ENCODE measurements at regions not wholly inside any gene's neighbourhood (a gene's known extent, or its start where the extent isn't known, plus 50 kb on each side); places are given as distances from the start of the nearest gene placed in this dataset.
"Not testable (repeated sequence)": the region's sequence is repeated elsewhere in the genome, so short reads cannot be mapped to it uniquely, and the experiment has no call there.

- BruUV-seq (replicated peaks), result no TSS peak
These were observed 715.8 kb downstream of the KLHL13 start for GRCh38 chrX:117400839-117401238.

GRCh38 chrX:117400005-117400404 is 716.6 kb downstream of the KLHL13 start:
- CTCF ChIA-PET, result no interaction called here
- no peak overlapping the region for H3K4me3 Mint-ChIP-seq (ENCODE audit: unreplicated experiment)
- no TSS peak for BruUV-seq (replicated peaks)

More at GRCh38 chrX:117400839-117401238, 715.8 kb downstream of the KLHL13 start:
- Mint-ChIP-seq H3K4me1 (ENCODE audit: low read depth, unreplicated experiment) (no peaks in the 10 kb centered on the region), H3K36me3 (ENCODE audit: insufficient read depth, unreplicated experiment) (no peaks in the 10 kb centered on the region), H3K9me3 (ENCODE audit: unreplicated experiment) (no peaks in the 10 kb centered on the region), H3K4me3 (ENCODE audit: unreplicated experiment) (no peak overlapping the region), H3K27me3 (ENCODE audit: insufficient read depth, unreplicated experiment) (no peaks in the 10 kb centered on the region), H3K27ac (ENCODE audit: unreplicated experiment) (no peak overlapping the region)
- Histone ChIP-seq H3K9me3 (no peaks in the 10 kb centered on the region), H3K4me1 (no peaks in the 10 kb centered on the region), H3K27me3 (replicated peaks; ENCODE audit: control insufficient read depth, insufficient read depth, low read length) (no peaks in the 10 kb centered on the region), H3K4me3 (ENCODE audit: low read depth, low read length) (no peak overlapping the region), H3K36me3 (ENCODE audit: control insufficient read depth, insufficient read depth, low read length) (no peaks in the 10 kb centered on the region)
- no peak for TF ChIP-seq CTCF (IDR thresholded peaks at IDR 0.05; ENCODE audit: insufficient read depth in 1 of 2, low read depth in 1 of 2, low read length in 1 of 2, severe bottlenecking in 1 of 2, unreplicated experiment in 1 of 2)
- intact Hi-C loops (cut with micrococcal nuclease; ENCODE audit: unreplicated experiment), result no loop called here
- POLR2A ChIA-PET, result no interaction called here
- CTCF ChIA-PET, result no interaction called here
- DNase-seq, result no peak

GRCh38 chrX:117397844-117398243 is 718.8 kb downstream of the KLHL13 start:
- H3K27ac Mint-ChIP-seq (ENCODE audit: unreplicated experiment), result no peak overlapping the region

More at GRCh38 chrX:117400005-117400404, 716.6 kb downstream of the KLHL13 start:
- POLR2A ChIA-PET, result no interaction called here
- Mint-ChIP-seq H3K4me1 (ENCODE audit: low read depth, unreplicated experiment) (no peaks in the 10 kb centered on the region), H3K9me3 (ENCODE audit: unreplicated experiment) (no peaks in the 10 kb centered on the region), H3K36me3 (ENCODE audit: insufficient read depth, unreplicated experiment) (no peaks in the 10 kb centered on the region), H3K27me3 (ENCODE audit: insufficient read depth, unreplicated experiment) (no peaks in the 10 kb centered on the region), H3K27ac (ENCODE audit: unreplicated experiment) (no peak overlapping the region)
- no peak for DNase-seq
- no peaks in the 10 kb centered on the region for H3K4me1 ChIP-seq
- intact Hi-C loops (cut with micrococcal nuclease; ENCODE audit: unreplicated experiment), result no loop called here
- no peaks in the 10 kb centered on the region for H3K27me3 ChIP-seq (replicated peaks; ENCODE audit: control insufficient read depth, insufficient read depth, low read length)
- no peaks in the 10 kb centered on the region for H3K36me3 ChIP-seq (ENCODE audit: control insufficient read depth, insufficient read depth, low read length)
- H3K4me3 ChIP-seq (ENCODE audit: low read depth, low read length), result no peak overlapping the region
- H3K9me3 ChIP-seq, result no peaks in the 10 kb centered on the region
- TF ChIP-seq CTCF (IDR thresholded peaks at IDR 0.05; ENCODE audit: insufficient read depth in 1 of 2, low read depth in 1 of 2, low read length in 1 of 2, severe bottlenecking in 1 of 2, unreplicated experiment in 1 of 2), result no peak

GRCh38 chrX:117394506-117395070 is 722.0 kb downstream of the KLHL13 start:
- CTCF ChIA-PET, POLR2A ChIA-PET: not testable (repeated sequence)

More at GRCh38 chrX:117397844-117398243, 718.8 kb downstream of the KLHL13 start:
- POLR2A ChIA-PET, result no interaction called here
- Mint-ChIP-seq H3K36me3 (ENCODE audit: insufficient read depth, unreplicated experiment) (no peaks in the 10 kb centered on the region), H3K27me3 (ENCODE audit: insufficient read depth, unreplicated experiment) (no peaks in the 10 kb centered on the region), H3K4me1 (ENCODE audit: low read depth, unreplicated experiment) (no peaks in the 10 kb centered on the region), H3K9me3 (ENCODE audit: unreplicated experiment) (no peaks in the 10 kb centered on the region), H3K4me3 (ENCODE audit: unreplicated experiment) (no peak overlapping the region)
- no peaks in the 10 kb centered on the region for H3K4me1 ChIP-seq
- TF ChIP-seq CTCF (IDR thresholded peaks at IDR 0.05; ENCODE audit: insufficient read depth in 1 of 2, low read depth in 1 of 2, low read length in 1 of 2, severe bottlenecking in 1 of 2, unreplicated experiment in 1 of 2), result no peak
- no peak for DNase-seq
- no TSS peak for BruUV-seq (replicated peaks)
- intact Hi-C loops (cut with micrococcal nuclease; ENCODE audit: unreplicated experiment), result no loop called here
- CTCF ChIA-PET, result no interaction called here
- no peaks in the 10 kb centered on the region for H3K36me3 ChIP-seq (ENCODE audit: control insufficient read depth, insufficient read depth, low read length)
- no peaks in the 10 kb centered on the region for H3K9me3 ChIP-seq
- H3K27me3 ChIP-seq (replicated peaks; ENCODE audit: control insufficient read depth, insufficient read depth, low read length), result no peaks in the 10 kb centered on the region
- H3K4me3 ChIP-seq (ENCODE audit: low read depth, low read length), result no peak overlapping the region

GRCh38 chrX:117392360-117392759 is 724.2 kb downstream of the KLHL13 start:
- H3K4me3 ChIP-seq (ENCODE audit: low read depth, low read length); H3K27ac Mint-ChIP-seq (ENCODE audit: unreplicated experiment); H3K9me3 Mint-ChIP-seq (ENCODE audit: unreplicated experiment); H3K4me1 ChIP-seq; H3K4me1 Mint-ChIP-seq (ENCODE audit: low read depth, unreplicated experiment); H3K27me3 Mint-ChIP-seq (ENCODE audit: insufficient read depth, unreplicated experiment); H3K36me3 Mint-ChIP-seq (ENCODE audit: insufficient read depth, unreplicated experiment); BruUV-seq (replicated peaks); H3K4me3 Mint-ChIP-seq (ENCODE audit: unreplicated experiment); intact Hi-C loops (cut with micrococcal nuclease; ENCODE audit: unreplicated experiment); CTCF ChIA-PET; DNase-seq; H3K9me3 ChIP-seq; POLR2A ChIA-PET; H3K36me3 ChIP-seq (ENCODE audit: control insufficient read depth, insufficient read depth, low read length); H3K27me3 ChIP-seq (replicated peaks; ENCODE audit: control insufficient read depth, insufficient read depth, low read length): not testable (repeated sequence)

More at GRCh38 chrX:117394506-117395070, 722.0 kb downstream of the KLHL13 start:
- H3K27me3 Mint-ChIP-seq (ENCODE audit: insufficient read depth, unreplicated experiment); H3K4me3 Mint-ChIP-seq (ENCODE audit: unreplicated experiment); H3K27ac Mint-ChIP-seq (ENCODE audit: unreplicated experiment); BruUV-seq (replicated peaks); H3K9me3 Mint-ChIP-seq (ENCODE audit: unreplicated experiment); H3K4me1 ChIP-seq; H3K9me3 ChIP-seq; H3K4me3 ChIP-seq (ENCODE audit: low read depth, low read length); H3K4me1 Mint-ChIP-seq (ENCODE audit: low read depth, unreplicated experiment); DNase-seq; intact Hi-C loops (cut with micrococcal nuclease; ENCODE audit: unreplicated experiment); H3K36me3 ChIP-seq (ENCODE audit: control insufficient read depth, insufficient read depth, low read length); H3K27me3 ChIP-seq (replicated peaks; ENCODE audit: control insufficient read depth, insufficient read depth, low read length); H3K36me3 Mint-ChIP-seq (ENCODE audit: insufficient read depth, unreplicated experiment): not testable (repeated sequence)

All from Caco-2 (cell line).